Brain microvascular endothelial cell (primary cell): ENCODE measurements at regions not wholly inside any gene's neighbourhood (a gene's known extent, or its start where the extent isn't known, plus 50 kb on each side); places are given as distances from the start of the nearest gene placed in this dataset.

ENCODE experiments used
- DNase-seq: peaks from one replicate; pipeline ENCODE4 v3.0.0-alpha.2; 2020
- H3K27ac ChIP-seq: fragments of 250-450 bp; sonication (Bioruptor Pico); 2 replicates; pipeline ENCODE4 v1.5.1; 2020; ENCODE audit warnings: mild to moderate bottlenecking, moderate library complexity
- H3K27me3 ChIP-seq: fragments of 250-450 bp; sonication (Bioruptor Pico); replicated peaks from 2 replicates; pipeline ENCODE4 v1.5.1; 2020; ENCODE audit warnings: mild to moderate bottlenecking
- H3K36me3 ChIP-seq: fragments of 250-450 bp; sonication (Bioruptor Pico); replicated peaks from 2 replicates; pipeline ENCODE4 v1.5.1; 2020; ENCODE audit warnings: mild to moderate bottlenecking
- H3K4me3 ChIP-seq: 2 replicates; pipeline ENCODE4 v1.5.1; 2011; ENCODE audit warnings: low read depth, mild to moderate bottlenecking, control low read depth, low read length, moderate library complexity
- in situ Hi-C: cut with HindIII; loops from 2 replicates; pipeline ENCODE4 v1.10.0; 2017; ENCODE audit warnings: low sequenced_read_pairs, low pct_ligation_motif_present
- TF ChIP-seq, protein P1 (sequence below): IDR thresholded peaks from 2 replicates; pipeline ENCODE4 v1.5.1; 2011; ENCODE audit warnings: low read depth, mild to moderate bottlenecking, moderate library complexity, low read length, control low read depth, inconsistent platforms; ENCODE audit errors: missing control alignments

GRCh38 chr4:55242506-55242905, 103.5 kb upstream of the SRD5A3 start:
- no peak for DNase-seq
- no peak overlapping the region for H3K4me3 ChIP-seq
- in situ Hi-C loops, result no loop called here
- no peak overlapping the region for H3K27ac ChIP-seq
- H3K36me3 ChIP-seq, result no peaks in the 10 kb centered on the region
- no peaks in the 10 kb centered on the region for H3K27me3 ChIP-seq
- TF ChIP-seq, protein P1, sequence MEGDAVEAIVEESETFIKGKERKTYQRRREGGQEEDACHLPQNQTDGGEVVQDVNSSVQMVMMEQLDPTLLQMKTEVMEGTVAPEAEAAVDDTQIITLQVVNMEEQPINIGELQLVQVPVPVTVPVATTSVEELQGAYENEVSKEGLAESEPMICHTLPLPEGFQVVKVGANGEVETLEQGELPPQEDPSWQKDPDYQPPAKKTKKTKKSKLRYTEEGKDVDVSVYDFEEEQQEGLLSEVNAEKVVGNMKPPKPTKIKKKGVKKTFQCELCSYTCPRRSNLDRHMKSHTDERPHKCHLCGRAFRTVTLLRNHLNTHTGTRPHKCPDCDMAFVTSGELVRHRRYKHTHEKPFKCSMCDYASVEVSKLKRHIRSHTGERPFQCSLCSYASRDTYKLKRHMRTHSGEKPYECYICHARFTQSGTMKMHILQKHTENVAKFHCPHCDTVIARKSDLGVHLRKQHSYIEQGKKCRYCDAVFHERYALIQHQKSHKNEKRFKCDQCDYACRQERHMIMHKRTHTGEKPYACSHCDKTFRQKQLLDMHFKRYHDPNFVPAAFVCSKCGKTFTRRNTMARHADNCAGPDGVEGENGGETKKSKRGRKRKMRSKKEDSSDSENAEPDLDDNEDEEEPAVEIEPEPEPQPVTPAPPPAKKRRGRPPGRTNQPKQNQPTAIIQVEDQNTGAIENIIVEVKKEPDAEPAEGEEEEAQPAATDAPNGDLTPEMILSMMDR, result no peak

- in situ Hi-C loops, result no loop called here
- TF ChIP-seq, protein P1, result no peak
- Histone ChIP-seq H3K27ac (no peak overlapping the region), H3K36me3 (no peaks in the 10 kb centered on the region), H3K4me3 (no peak overlapping the region), H3K27me3 (no peaks in the 10 kb centered on the region)
- no peak for DNase-seq
These were observed 98.5 kb upstream of the SRD5A3 start for GRCh38 chr4:55247521-55247920.

DNA sequence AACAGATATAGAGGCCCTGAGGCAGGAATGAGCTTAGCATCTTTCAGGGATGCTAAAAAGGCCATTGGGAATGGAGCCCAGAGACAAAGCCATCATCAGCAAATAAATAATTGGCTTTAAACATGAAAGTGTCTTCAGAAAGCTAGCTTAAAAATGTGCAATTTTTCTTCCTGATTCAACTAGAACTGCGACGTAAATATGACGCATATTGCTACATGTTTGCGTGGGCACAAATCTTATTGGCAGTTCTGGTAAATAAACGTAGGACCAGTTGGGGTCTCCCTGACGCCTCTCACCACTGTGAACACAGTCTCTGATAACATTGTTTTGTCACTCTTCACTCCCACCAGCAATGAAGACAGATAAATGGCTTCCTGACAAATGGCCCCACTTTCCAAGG, 97.3 kb upstream of the SRD5A3 start:
- H3K27me3 ChIP-seq, result no peaks in the 10 kb centered on the region
- DNase-seq, result no peak
- in situ Hi-C loops, result no loop called here
- TF ChIP-seq, protein P1, result no peak
- H3K27ac ChIP-seq, result no peak overlapping the region
- no peak overlapping the region for H3K4me3 ChIP-seq
- no peaks in the 10 kb centered on the region for H3K36me3 ChIP-seq

- TF ChIP-seq, protein P1, result no peak
- Histone ChIP-seq H3K4me3 (no peak overlapping the region), H3K36me3 (no peaks in the 10 kb centered on the region), H3K27ac (no peak overlapping the region), H3K27me3 (no peaks in the 10 kb centered on the region)
- no peak for DNase-seq
- in situ Hi-C loops, result no loop called here
These were observed 96.6 kb upstream of the SRD5A3 start for GRCh38 chr4:55249476-55249875.

- no peak for DNase-seq
- Histone ChIP-seq H3K36me3 (no peaks in the 10 kb centered on the region), H3K27me3 (no peaks in the 10 kb centered on the region), H3K27ac (no peak overlapping the region), H3K4me3 (no peak overlapping the region)
- TF ChIP-seq, protein P1, result no peak
- in situ Hi-C loops, result no loop called here
These were observed 94.7 kb upstream of the SRD5A3 start for GRCh38 chr4:55251342-55251741.

DNA sequence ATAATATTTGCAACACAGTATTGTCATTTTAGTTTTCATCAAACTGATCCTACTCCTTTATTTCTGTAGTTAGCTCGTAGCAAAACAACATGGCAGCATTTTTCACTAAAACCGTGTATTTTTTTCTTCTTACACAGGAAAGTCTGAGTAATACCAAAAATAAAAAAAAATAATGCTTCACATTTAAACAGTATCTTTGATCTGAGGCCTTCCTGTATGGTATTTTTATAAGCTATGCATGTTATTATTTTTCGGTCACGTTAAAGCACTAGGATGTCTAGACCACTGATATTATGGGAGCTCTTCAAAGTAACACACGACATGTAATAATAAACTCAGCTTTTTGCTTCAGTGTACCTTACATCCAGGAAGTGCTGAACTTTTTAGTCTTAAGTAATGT, 94.1 kb upstream of the SRD5A3 start:
- H3K4me3 ChIP-seq, result no peak overlapping the region
- no peak overlapping the region for H3K27ac ChIP-seq
- TF ChIP-seq, protein P1, result no peak
- no peak for DNase-seq
- H3K27me3 ChIP-seq, result no peaks in the 10 kb centered on the region
- no peaks in the 10 kb centered on the region for H3K36me3 ChIP-seq
- in situ Hi-C loops, result no loop called here
